Endothelial cell of umbilical vein (primary cell): ENCODE measurements at regions not wholly inside any gene's neighbourhood (a gene's known extent, or its start where the extent isn't known, plus 50 kb on each side); places are given as distances from the start of the nearest gene placed in this dataset.

Experiments
- BruUV-seq: library from RNA; stranded (reverse); fragments of 400-500 nt; replicated peaks from 2 replicates; lab custom pipeline; 2021; lab: Mats Ljungman, UMichigan
- CTCF ChIA-PET: fragments of 300-600, 350-600 bp; sonication (Branson Sonifier 250); formaldehyde crosslinking; loops from one replicate; lab custom pipeline; 2021; ENCODE audit warnings: antibody characterized with exemption, inconsistent platforms; lab: Charles Lee
- POLR2A ChIA-PET: fragments of 300-600, 350-600 bp; sonication (Branson Sonifier 250); formaldehyde crosslinking; loops from one replicate; lab custom pipeline; 2021; ENCODE audit warnings: antibody characterized with exemption, inconsistent platforms; lab: Charles Lee
- DNase-seq: peaks from one replicate; pipeline ENCODE4 v3.0.0-alpha.2; 2011; ENCODE audit warnings: low read depth, low spot score
- FAIRE-seq: peaks from 2 replicates; lab custom pipeline; 2011; peaks lifted over from hg19 to GRCh38; lab: Jason Lieb, UNC
- H2AFZ ChIP-seq: 2 replicates; pipeline ENCODE4 v1.6.0; 2012; ENCODE audit warnings: low read depth, low read length, control low read depth, inconsistent platforms
- H3K27ac ChIP-seq: 2 replicates; pipeline ENCODE4 v1.5.1; 2011; ENCODE audit warnings: low read depth, mild to moderate bottlenecking, control low read depth, low read length, moderate library complexity; ENCODE audit not compliant: insufficient read depth
- H3K27me3 ChIP-seq, 2 experiments: 2 replicates each; pipeline versions ENCODE4 v1.6.0 to v1.6.1; 2011; ENCODE audit warnings: low read length in 2 of 2, mixed read lengths in 1 of 2; ENCODE audit not compliant: control insufficient read depth in 2 of 2, insufficient read depth in 2 of 2
- H3K36me3 ChIP-seq, 2 experiments: 2 replicates in 1 of 2; 3 replicates in 1 of 2; pipeline ENCODE4 v1.5.1; 2011; ENCODE audit warnings: low read length in 2 of 2, mild to moderate bottlenecking in 1 of 2, moderate library complexity in 1 of 2; ENCODE audit not compliant: control insufficient read depth in 2 of 2, insufficient read depth in 2 of 2; ENCODE audit errors: extremely low read depth in 1 of 2
- H3K4me1 ChIP-seq: 3 replicates; pipeline ENCODE4 v1.5.1; 2011; ENCODE audit warnings: mild to moderate bottlenecking, low read length; ENCODE audit not compliant: control insufficient read depth, insufficient read depth; ENCODE audit errors: extremely low read depth
- H3K4me2 ChIP-seq: 2 replicates; pipeline ENCODE4 v1.6.1; 2011; ENCODE audit warnings: low read length, control low read depth, mixed read lengths; ENCODE audit not compliant: insufficient read depth
- H3K4me3 ChIP-seq, 3 experiments: fragments of 200-600 bp in 1 of 3; sonication (generic), shearing (Covaris generic) in 1 of 3; replicated peaks in 1 of 3; 2 replicates each; pipeline ENCODE4 v1.5.1; 2011 to 2016; ENCODE audit warnings: control low read depth in 3 of 3, low read length in 3 of 3, mild to moderate bottlenecking in 2 of 3, inconsistent platforms in 1 of 3, low read depth in 1 of 3, moderate library complexity in 1 of 3; ENCODE audit not compliant: insufficient read depth in 1 of 3
- H3K79me2 ChIP-seq: 2 replicates; pipeline ENCODE4 v1.6.0; 2012; ENCODE audit warnings: low read length, inconsistent platforms; ENCODE audit not compliant: control insufficient read depth, insufficient read depth
- H3K9ac ChIP-seq: replicated peaks from 2 replicates; pipeline ENCODE3; 2011; ENCODE audit warnings: low read length, control low read depth; ENCODE audit not compliant: insufficient read depth; ENCODE audit errors: extremely low read depth
- H3K9me1 ChIP-seq: replicated peaks from 3 replicates; pipeline ENCODE4 v1.6.0; 2011; ENCODE audit warnings: mild to moderate bottlenecking, low read length; ENCODE audit not compliant: control insufficient read depth, insufficient read depth; ENCODE audit errors: extremely low read depth
- H3K9me3 ChIP-seq: replicated peaks from 2 replicates; pipeline ENCODE4 v1.5.1; 2012; ENCODE audit warnings: low read length, inconsistent platforms; ENCODE audit not compliant: control insufficient read depth, insufficient read depth
- H4K20me1 ChIP-seq: replicated peaks from 2 replicates; pipeline ENCODE3; 2011; ENCODE audit warnings: mild to moderate bottlenecking, low read length; ENCODE audit not compliant: control insufficient read depth, insufficient read depth; ENCODE audit errors: extremely low read depth
- CTCF ChIP-seq, 2 donors: IDR thresholded peaks; 1 replicate in 1 of 2; 2 replicates in 1 of 2; pipeline ENCODE4 v1.5.1; 2011; ENCODE audit warnings: low read length in 2 of 2, mild to moderate bottlenecking in 2 of 2, moderate library complexity in 2 of 2, control low read depth in 1 of 2, inconsistent platforms in 1 of 2, low read depth in 1 of 2; ENCODE audit not compliant: insufficient read depth in 1 of 2; ENCODE audit errors: extremely low read depth in 1 of 2
- EZH2 ChIP-seq: IDR thresholded peaks from 2 replicates; pipeline ENCODE4 v1.6.1; 2012; ENCODE audit warnings: borderline replicate concordance, low read depth, mild to moderate bottlenecking, moderate library complexity, low read length, inconsistent platforms; ENCODE audit not compliant: severe bottlenecking
- MAX ChIP-seq: IDR thresholded peaks from 2 replicates; pipeline ENCODE4 v1.6.1; 2011; ENCODE audit not compliant: insufficient read depth, insufficient read length
- POLR2A ChIP-seq: IDR thresholded peaks from 2 replicates; pipeline ENCODE4 v1.6.1; 2012; ENCODE audit warnings: low read depth, mild to moderate bottlenecking, control low read depth, low read length
- POLR2AphosphoS5 ChIP-seq: IDR thresholded peaks from 2 replicates; pipeline ENCODE4 v1.6.1; 2012; ENCODE audit warnings: low read depth, mild to moderate bottlenecking, control low read depth, low read length, moderate library complexity; ENCODE audit not compliant: insufficient read depth
- dilution Hi-C: fragments of 300-500 bp; cut with MboI; formaldehyde crosslinking; loops from one replicate; pipeline ENCODE4 v1.15.0; 2019; ENCODE audit warnings: low sequenced_read_pairs; ENCODE audit not compliant: extremely low pct_ligation_motif_present
- intact Hi-C: fragments of 100-400 bp; cut with micrococcal nuclease; formaldehyde crosslinking; loops from one replicate; pipeline ENCODE4 v1.10.0; 2022

GRCh38 chr1:201659572-201659971, 120.6 kb downstream of the NAV1 start:
- Histone ChIP-seq H3K9me3 (no peaks in the 10 kb centered on the region), H3K79me2 (peaks cover 54% of the 10 kb centered on the region), H3K27me3 (no peaks in the 10 kb centered on the region), H3K27ac (no peak overlapping the region), H3K4me2 (no peak overlapping the region), H3K36me3 (peaks cover 0 to 2% of the 10 kb centered on the region in 2 experiments), H4K20me1 (no peaks in the 10 kb centered on the region), H3K4me3 (no peak overlapping the region), H3K9me1 (no peaks in the 10 kb centered on the region), H2AFZ (no peak overlapping the region), H3K9ac (no peak overlapping the region), H3K4me1 (no peaks in the 10 kb centered on the region)
- FAIRE-seq: no peak
- no peak for DNase-seq
- ChIA-PET POLR2A (no interaction called here), CTCF (no interaction called here)
- intact Hi-C loops: no loop called here
- TF ChIP-seq POLR2AphosphoS5 (no peak), MAX (no peak), POLR2A (no peak), EZH2 (no peak), CTCF (IDR thresholded peaks at IDR 0.05; ENCODE audit: extremely low read depth in 1 of 2, insufficient read depth in 1 of 2, low read depth in 1 of 2, low read length in 2 of 2) (no peak)
- dilution Hi-C loops: no loop called here
- BruUV-seq: no TSS peak
